HG03378 (cell line): ENCODE measurements at regions not wholly inside any gene's neighbourhood (a gene's known extent, or its start where the extent isn't known, plus 50 kb on each side); places are given as distances from the start of the nearest gene placed in this dataset.

ENCODE experiments used
- ATAC-seq: cut with Tn5 transposase; IDR thresholded peaks from one replicate; pipeline ENCODE4 v1.9.1; 2021; ENCODE audit warnings: mild to moderate bottlenecking, moderate library complexity; ENCODE audit not compliant: unreplicated experiment

DNA sequence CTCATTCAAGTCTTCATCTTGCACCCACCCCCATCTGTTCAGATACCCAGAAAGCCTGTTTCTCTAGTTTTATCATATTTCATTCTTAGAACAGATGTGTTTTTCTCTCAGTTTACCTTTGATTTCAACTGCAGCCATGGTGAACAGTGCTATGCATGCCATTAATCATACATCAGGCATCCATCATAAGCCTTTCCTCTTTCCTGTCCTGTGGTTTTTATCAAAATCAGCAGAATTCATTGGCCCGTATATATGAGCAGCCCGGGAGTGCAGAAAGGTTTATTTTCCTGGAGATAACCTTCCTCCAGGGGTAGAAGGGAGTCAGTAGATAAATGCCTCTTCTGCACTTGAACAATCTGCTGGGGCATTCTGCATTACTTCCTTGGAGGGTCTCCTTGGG is 65.7 kb downstream of the IL21 start:
- ATAC-seq = no peak

DNA sequence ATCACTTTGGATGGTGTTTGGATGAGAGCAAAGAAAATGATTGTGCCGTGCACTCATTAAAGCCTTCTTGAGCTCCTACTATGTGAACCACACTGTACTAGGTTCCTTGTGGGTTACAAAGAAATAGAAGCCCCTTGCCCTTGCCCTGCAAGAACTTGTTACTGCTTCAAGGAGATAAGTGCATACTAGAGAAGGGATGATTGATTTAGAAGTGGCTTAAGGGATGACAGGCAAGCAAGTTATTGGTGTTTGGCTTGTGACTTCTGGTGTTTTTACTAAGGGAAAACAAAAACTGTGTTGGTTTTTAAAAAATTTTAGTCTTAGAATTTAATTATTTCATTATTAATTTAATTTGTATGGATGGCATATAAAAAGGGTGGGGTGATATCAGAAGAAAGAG is 67.4 kb downstream of the IL21 start:
- no peak for ATAC-seq

DNA sequence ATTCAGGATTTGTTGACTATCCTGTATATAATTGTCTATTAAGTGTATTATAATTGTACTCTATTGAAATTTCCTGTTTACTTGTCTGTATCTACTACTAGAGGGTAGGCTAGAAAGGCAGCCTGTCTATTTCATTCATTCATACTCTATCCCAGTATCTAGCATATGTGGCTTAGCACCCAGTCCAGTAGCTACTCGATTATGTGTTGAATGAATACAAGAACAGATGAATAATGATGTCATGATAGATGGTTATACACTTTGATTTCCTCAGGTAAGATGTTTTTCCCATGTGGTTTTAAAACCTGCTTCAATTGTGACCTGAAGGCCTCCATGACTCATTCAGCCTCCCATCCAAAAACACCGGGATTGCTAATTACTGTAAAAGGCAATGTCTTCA is 68.0 kb downstream of the IL21 start:
- ATAC-seq = no peak

DNA sequence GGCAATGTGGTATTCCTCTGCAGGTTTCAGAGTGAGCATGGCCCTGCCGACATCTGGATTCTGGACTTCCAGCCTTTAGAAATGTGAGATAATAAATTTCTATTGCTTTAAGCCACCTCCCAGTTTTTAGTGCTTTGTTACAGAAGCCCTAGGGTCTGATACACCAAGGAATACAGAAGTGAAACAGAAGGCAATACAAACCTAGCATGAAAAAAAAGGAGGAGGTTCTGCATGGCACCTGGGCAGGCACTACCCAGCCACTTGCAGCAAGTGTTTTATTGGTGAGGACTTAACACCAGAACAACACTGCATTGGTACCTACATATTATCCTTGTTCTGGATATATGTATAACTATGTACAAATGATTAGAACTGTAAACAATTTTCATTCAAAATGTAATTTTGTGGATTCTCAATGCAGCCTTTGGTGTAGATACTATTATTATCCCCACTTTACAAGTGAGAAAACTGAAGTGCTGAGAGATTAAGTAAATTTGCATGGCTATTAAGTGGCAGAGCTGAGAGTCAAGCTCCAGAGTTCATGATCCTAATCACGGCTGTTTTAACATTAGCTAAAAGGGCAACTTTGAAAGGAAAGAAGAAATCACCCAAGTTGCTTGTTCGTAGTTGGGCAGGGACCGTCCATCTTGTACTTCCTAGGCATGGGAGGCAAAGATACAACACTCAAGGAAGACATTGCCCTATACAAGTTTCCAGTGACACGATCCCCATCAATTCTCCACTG is 71.8 kb downstream of the IL21 start:
- ATAC-seq = no peak

DNA sequence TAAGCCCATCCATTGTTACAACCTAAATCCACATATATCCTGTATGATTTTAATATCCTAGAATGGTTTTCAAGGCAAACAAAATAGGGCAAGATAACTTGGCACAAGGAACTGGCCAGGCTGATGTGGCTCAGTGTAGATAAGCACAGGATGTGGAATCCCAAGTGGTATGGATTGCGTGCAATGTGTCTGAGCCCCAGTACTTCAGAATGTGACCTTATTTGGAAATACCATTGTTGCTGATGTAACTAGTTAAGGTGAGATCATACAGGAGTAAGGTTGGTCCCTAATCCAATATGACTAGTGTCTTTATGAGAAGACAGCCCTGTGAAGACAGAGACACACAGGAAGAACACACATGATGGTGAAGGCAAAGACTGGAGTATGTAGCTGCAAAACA is 72.4 kb downstream of the IL21 start:
- no peak for ATAC-seq

DNA sequence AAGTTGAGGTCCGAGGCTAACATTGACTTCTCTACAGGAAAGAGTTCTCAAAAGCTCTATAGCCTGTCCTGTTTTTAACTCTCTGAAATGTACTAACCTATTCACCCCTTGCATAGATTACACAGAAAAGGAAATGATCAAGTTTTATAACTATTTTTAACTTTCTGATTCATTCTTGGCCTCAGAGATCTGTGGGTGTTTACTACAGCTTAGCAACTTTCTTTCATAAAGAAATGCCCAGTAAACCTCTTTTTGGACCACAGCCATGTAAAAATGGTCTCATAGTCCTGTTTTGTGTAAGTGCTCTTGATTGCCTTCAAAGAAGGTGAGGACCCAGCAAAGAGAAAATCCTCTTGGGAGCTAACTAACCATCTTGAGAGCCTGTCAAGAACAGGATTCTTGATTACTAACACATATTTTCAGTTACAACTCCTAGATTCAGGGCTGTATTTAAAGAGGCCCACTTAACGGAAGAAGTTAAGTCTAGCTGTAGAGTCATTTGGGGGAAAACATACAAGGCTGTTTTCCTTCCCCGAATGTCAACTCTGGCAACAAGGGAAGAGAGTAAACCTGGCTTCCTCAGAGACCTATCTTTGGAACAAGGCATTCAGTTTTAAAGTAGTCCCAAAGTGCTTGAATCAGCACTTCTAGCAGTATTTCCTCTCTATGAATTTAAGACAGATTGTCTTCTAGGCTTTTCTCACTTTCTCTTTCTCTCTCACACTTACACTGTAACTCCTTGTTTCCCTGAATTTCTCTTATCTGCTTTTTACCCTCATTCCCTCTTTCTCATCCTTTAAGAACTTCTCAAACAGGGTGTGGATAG is 78.2 kb downstream of the IL21 start:
- ATAC-seq = peak; percentile 97

DNA sequence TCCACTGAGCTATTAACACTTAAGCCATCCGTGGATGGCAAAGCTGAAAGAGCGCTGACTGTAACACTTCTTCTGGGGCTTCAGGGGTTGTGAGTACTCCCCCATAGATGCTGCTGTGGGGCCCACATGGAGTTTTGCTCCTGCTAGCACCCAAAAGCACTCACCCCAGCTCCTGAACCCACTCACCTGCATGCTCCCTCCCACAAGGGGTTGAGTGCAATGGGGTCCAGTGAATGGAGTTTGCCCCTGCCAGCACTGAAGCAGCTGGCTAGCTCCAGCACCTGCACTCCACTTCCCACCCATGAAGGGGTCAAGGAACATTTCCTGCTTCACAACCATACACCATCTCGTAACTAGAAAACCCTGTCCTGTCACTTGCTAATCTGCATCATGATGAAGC is 78.9 kb downstream of the IL21 start:
- peak; percentile 13 for ATAC-seq

DNA sequence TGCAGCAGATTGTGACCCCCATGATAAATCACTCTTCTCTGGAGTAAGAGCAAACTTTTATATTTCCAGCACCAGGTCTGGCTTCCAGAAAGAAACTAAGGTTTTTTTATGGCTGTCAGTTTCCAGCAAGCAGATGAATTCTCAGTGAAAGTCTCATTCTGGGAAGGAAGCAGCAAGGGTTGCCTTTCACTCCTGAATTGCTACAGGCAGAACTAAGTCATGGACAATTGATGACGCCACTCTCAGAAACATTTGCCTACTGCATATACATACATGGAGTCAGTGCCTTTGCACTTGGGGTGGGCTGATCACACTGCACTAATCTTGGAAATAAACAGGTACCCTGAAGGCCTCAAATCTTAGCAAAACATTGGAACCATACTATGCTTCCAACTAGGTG is 80.0 kb downstream of the IL21 start:
- no peak for ATAC-seq

DNA sequence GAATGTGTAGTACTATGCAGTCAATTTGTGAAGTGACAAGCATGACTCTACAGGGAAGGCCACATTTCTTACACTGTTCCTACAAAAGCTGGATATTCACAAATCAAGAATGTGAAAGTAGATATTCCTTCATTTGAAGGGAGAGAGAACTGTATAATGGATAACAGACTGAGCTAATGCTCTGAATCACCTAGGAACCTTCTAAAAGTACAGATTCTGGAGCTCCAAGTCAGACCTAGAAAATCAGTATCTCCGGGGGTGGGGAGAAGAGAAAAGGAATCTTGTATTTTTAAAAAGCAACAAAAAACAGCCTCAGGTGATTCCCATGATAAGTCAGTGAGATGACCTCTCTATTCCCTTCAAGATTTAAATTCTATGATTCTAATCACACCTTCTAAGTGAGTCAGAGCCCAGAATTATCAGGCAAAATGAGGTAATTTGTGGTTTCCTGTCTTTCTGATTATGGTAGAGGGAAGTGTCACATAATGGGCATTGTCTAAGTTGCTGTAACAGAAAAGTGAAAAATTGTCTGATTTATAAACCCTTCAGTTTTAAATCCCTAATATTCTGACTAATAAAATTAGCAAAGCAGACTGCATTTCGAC is 80.9 kb downstream of the IL21 start:
- ATAC-seq = no peak

DNA sequence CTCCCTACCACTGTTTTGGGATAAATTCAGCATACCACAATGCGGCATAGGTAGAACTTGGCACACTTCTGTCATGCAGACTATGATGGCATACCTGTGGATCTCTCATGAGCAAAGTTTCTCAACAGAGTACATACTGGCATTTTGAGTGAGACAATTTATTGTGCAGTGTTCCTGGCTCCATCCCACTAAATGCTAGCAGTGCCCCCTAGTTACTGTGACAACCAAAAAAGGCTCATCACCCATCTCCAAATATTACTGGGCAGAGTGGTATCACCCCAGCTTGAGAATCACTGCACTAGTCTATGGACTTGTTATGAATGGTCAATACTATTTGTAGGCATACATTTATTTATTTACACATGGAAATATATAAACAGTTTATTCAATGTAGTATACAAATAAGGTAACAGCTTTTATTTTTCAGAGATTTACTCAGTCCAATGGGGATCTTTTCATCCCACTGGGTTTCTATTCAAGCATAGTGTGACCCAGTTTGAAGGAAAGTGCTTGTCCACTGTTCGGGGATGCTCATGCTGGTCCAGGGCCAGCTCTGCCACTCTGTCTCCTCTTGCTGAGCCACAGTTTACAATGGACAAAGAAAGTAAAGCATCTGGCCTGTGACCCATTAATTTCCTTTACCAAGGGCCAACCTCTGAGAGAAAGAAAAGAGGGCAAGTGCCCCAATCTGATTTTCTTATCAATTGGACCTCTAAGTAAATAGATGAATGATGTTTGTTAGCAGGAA is 81.0 kb upstream of the IL2 start:
- no peak for ATAC-seq

DNA sequence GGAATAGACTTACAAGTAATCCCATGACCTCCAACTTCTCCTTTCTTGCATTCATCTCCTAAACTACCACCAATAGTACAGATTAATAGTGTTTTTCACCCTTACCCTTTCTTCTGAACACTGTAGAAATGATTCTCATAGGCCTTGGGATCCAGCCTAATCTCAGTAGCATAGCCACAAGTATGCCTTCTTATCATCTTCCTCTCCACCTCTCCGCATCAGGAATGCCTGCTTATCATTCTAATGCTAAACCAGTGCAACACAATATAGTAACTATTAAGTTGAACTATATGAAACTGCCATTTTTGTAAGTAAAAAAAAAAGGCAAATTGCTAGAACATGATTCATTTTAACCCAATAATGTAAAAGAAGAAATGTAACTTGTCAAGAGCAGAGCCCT is 79.5 kb upstream of the IL2 start:
- ATAC-seq = no peak

DNA sequence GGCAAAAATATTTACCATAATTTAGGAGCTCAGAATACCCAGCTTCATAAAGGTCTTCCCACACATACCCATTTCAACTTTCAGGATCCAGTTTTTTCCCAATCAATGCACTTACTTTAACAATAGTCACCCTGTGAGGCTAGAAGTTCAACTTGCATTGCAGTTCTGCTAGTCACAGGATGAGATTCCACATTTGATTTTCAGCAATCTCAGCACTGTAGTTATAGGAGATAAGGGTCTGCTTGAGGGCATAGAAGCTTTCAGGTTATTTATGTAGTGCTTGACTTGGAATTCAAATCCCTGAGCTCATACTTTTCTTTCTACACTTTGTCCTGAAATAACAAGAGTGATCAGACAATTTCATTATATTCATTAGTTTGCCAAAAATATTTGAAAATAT is 78.3 kb upstream of the IL2 start:
- no peak for ATAC-seq

DNA sequence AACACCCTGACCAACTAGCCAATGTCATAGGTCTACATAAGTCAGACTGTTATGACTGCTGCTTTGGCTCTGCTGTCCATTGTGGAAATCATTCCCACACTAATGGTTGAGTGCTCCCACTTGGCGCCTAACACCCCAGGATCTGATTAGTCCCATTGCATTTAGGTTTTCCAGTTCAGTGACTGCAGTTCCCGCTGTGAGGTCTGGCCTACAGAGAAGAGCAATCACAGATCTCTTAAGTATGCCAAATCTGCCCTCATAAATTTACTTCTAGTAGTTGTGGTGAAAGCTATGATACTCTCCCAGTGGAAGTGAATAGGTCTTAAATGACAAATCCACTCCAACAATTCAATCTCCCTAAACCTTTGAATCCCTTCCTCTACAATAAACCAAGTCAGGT is 77.3 kb upstream of the IL2 start:
- ATAC-seq = no peak

DNA sequence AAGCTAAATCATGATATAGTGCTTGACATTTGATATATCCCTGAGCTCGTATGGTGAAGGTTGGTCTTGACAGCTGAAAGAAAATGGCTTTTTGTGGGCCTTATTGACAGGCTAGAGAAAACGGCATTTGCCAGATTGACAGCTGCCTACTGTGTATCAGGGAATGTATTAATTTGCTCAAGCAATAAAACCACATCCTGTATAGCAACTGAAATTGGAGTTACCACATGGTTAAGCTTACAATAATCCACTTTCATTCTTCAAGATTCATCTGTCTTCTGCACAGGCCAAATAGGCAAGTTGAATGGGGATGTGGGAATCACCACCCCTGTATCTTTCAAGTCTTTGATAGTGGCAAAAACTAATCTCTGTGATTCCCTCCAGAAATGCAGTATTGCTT is 76.2 kb upstream of the IL2 start:
- ATAC-seq = no peak

DNA sequence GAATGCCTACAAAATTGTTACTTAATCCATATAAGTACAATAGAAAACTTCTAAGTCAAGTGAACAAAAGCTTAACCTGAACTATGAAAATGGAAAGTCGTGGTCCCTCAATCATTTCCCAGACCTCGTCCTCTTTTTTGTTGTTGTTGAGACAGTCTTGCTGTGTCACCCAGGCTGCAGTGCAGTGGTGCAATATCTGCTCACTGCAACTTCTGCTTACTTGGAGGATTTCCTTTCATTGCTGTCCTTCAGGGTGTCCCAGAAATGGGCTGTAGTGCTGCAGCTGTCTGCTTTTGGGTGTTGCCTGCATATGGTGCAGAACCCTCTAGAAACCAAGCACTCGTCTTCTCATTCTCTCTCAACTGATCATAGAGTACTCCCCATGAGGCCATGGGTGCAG is 75.0 kb upstream of the IL2 start:
- no peak for ATAC-seq

DNA sequence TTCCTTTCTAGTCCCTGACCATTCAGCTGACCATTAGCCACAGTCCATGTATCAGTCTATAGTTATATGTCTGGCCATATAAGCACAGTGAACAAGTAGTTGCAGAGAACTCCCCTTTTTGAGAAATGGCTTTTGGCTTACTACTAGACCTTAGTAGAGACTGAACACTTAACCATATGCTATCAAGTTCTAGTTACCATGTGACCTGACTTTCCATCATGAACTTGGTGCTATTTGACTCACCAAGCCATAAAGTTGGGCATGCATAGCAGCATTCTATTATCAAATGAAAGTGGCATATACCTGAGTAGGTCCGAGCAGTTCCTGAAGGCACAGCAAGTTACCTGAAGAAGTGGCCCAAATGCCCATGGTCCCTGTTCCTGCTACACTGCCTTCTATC is 74.5 kb upstream of the IL2 start:
- no peak for ATAC-seq

DNA sequence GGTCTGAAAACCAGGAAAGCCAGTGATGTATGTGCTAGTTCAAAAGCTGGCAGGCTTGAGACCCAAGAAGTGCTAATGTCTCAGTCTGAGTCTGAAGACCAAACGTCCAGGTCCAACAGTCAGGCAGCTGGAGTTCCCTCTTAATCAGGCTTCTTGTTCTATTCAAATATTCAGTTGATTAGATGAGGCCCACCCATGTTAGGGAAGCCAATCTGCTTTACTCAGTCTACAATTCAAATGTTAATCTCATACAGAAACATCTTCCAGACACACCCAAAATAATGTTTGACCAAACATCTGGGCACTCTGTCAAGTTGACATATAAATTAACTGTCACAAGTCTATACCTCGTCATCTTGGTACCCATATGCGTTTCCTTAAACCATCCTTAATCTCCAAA is 72.4 kb upstream of the IL2 start:
- ATAC-seq = no peak

DNA sequence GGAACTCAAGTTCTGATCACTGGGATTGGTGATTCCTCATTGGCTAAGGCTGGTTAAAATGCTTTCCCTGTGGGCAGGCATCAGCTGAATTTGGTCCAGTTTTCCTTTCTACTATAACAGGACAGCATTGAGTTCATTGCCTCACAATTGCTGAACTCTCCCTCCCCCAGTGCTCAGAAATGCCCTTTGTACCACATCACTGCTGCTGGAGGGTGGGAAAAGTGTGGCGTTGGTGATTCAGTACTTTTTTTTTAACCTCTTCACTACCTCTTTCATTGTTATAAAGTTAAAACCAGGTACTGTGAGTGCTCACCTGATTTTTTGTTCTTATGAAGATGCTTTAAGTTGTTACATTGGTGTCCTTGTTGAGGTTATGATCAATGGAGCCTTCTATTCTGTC is 69.3 kb upstream of the IL2 start:
- no peak for ATAC-seq

DNA sequence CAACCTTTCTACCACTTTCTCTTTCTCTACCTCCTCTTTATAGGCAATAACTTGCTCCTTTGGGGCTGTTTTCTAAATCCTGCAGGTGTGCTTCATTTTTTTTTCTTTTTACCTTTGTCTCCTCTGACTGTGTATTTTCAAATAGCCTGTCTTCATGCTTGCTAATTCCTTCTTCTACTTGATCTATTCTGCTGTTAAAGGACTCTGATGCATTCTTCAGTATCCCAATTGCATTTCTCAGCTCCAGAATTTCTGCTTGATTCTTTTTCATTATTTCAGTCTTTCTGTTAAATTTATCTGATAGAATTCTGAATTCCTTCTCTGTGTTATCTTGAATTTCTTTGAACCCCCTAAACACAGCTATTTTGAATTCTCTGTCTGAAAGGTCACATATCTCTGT is 67.7 kb upstream of the IL2 start:
- ATAC-seq = no peak

DNA sequence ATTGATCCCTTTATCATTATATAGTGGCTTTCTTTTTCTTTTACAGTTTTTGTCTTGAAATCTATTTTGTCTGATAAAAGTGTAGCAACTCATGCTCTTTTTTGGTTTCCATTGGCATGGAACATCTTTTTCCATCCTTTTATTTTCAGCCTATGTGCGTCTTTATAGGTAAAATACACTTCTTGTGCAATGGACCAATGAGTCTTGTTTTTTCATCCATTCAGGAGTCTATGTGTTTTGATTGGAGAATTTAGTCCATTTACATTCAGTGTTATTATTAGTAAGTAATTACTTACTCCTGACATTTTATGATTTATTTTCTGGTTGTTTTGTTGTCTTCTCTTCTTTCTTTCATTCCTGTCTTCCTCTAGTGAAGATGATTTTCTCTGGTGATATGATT is 66.4 kb upstream of the IL2 start:
- no peak for ATAC-seq

DNA sequence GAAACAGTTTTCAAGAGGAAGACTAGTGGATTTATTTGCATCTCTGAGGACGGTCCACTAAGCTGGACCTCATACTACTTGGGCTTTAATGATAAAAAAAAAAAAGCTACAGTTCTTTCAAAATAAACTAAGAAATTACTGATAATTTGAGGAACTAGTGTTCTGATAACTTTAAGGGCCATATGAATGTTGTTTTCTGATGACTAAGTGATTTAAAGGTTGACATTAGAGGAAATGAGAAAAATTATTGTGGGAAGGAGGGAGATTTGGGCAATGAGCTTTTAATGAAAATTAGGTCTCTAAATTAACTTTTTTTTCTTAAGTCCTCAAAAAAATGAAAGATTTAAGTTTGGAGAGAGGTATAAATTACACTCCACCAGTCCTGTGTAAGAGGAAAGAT is 60.8 kb upstream of the IL2 start:
- ATAC-seq = no peak

DNA sequence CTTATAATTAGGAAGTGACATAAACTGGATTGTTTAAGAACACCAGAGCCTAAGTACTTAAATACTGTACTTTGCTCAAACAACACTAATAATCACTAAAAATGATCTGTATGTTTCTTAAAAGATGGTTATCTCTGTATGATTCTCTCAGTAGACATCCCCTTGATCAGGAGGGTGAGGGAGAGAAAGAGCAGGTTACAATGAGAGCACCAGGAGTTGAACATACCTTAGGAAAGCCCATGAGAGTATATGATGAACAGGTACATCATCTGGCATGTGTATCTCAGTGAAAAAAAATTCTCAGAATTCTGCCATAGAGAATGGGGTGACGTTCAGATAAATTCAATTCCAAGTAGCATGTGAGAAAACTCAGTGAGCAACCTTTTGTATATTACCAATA is 59.9 kb upstream of the IL2 start:
- ATAC-seq = no peak
